ENCODE measurements at regions not wholly inside any gene's neighbourhood (a gene's known extent, or its start where the extent isn't known, plus 50 kb on each side); places are given as distances from the start of the nearest gene placed in this dataset.

GRCh38 chr20:36093025-36093803, 61.3 kb upstream of the EPB41L1 start:
- Histone ChIP-seq H2AK5ac (ENCODE audit: low read depth, low read length) (0 out of 2 replicates have a peak overlapping the region, but pooled peaks have one; percentile 82), H4K20me1 (replicated peaks in 1 of 2; ENCODE audit: control insufficient read depth in 1 of 2, insufficient read depth in 2 of 2, low read length in 2 of 2) (peaks cover 3 to 18% of the 10 kb centered on the region in 2 experiments), H3K9ac (replicated peaks in 1 of 4; ENCODE audit: extremely low read depth in 1 of 4, low read depth in 3 of 4, low read length in 3 of 4) (peak overlapping the region in 1 of 4 experiments; percentile 43; a peak in 1 of 7 replicates), H4K8ac (ENCODE audit: extremely low read depth, insufficient read depth, low read length) (peak overlapping the region; percentile 45), H2BK5ac (ENCODE audit: low read depth, low read length) (0 out of 2 replicates have a peak overlapping the region, but pooled peaks have one; percentile 66), H3K4me2 (ENCODE audit: insufficient read depth in 1 of 2, low read depth in 2 of 2, low read length in 2 of 2) (peak overlapping the region; percentile 90 to 99), H2BK20ac (ENCODE audit: low read length) (no peak overlapping the region), H3K79me1 (ENCODE audit: low read depth, low read length) (no peaks in the 10 kb centered on the region; the same call in 1 of the 2 replicates), H3K4me3 (ENCODE audit: extremely low read depth in 1 of 4, insufficient read depth in 2 of 4, low read depth in 3 of 4, low read length in 4 of 4) (peak overlapping the region; percentile 27 to 65 (median 50)), H3K79me2 (ENCODE audit: control insufficient read depth in 1 of 2, insufficient read depth in 2 of 2, low read length in 2 of 2) (no peaks in the 10 kb centered on the region), H3K4ac (replicated peaks; ENCODE audit: insufficient read length, low read depth, low read length) (no peak overlapping the region), H3K18ac (ENCODE audit: extremely low read depth, low read length) (peak overlapping the region; percentile 90), H3K23me2 (ENCODE audit: low read depth, low read length) (peaks cover 17% of the 10 kb centered on the region), H3K27ac (ENCODE audit: low read depth, low read length) (no peak overlapping the region), H3K9me3 (ENCODE audit: insufficient read depth in 2 of 2, low read depth in 1 of 2, low read length in 1 of 2) (no peaks in the 10 kb centered on the region), H4K91ac (replicated peaks; ENCODE audit: insufficient read length, low read length) (peak overlapping the region; percentile 54), H3K36me3 (ENCODE audit: control insufficient read depth in 2 of 4, insufficient read depth in 4 of 4, low read length in 3 of 4) (peaks cover 0 to 3% (median 0%) of the 10 kb centered on the region in 4 experiments; a peak in 1 of 8 replicates), H2BK12ac (ENCODE audit: low read depth, low read length) (peak overlapping the region; percentile 98; the same call in 1 of the 2 replicates), H4K5ac (ENCODE audit: insufficient read length, low read depth, low read length) (no peak overlapping the region), H3K27me3 (replicated peaks in 1 of 4; ENCODE audit: control insufficient read depth in 3 of 4, extremely low read depth in 1 of 4, insufficient read depth in 3 of 4, low read length in 3 of 4) (peaks cover 31 to 59% (median 54%) of the 10 kb centered on the region in 4 experiments), H2BK120ac (replicated peaks; ENCODE audit: low read depth, low read length) (no peak overlapping the region), H2AFZ (ENCODE audit: low read length) (no peak overlapping the region), H3K4me1 (replicated peaks in 1 of 4; ENCODE audit: control insufficient read depth in 3 of 4, insufficient read depth in 4 of 4, low read length in 3 of 4) (peaks cover 15 to 30% (median 17%) of the 10 kb centered on the region in 4 experiments), H3K23ac (ENCODE audit: insufficient read length) (peak overlapping the region; percentile 55), H3K56ac (replicated peaks; ENCODE audit: insufficient read length, low read depth, low read length) (no peak overlapping the region), H3K14ac (ENCODE audit: insufficient read length) (no peak overlapping the region), H2BK15ac (ENCODE audit: low read length) (peak overlapping the region; percentile 95; the same call in 1 of the 2 replicates)
- WGBS, 2 experiments (ENCODE audit: extremely low coverage in 1 of 2, insufficient coverage in 1 of 2, insufficient read length in 1 of 2, insufficient replicate concordance in 2 of 2, low coverage in 1 of 2, low lambda C conversion rate in 2 of 2, missing lambda C conversion rate in 1 of 2) = 3% methylated on average over 54 of the region's 78 CpGs; no CpG with 5 or more reads in 1 of the 2 experiments
- no peak for DNase-seq (ENCODE audit: low read depth in 1 of 2, low spot score in 2 of 2)
- ChIA-PET POLR2A (ENCODE audit: partially characterized antibody) (interaction anchor here (0.8 to 1.3 kb wide), 6 partner anchors 10 to 139 kb away, joined by 3 to 4 read pairs (median 3); partner anchors contain the start of gene SCAND1), CTCF (ENCODE audit: partially characterized antibody) (interaction anchor here (0.5 to 5.2 kb wide), 3 partner anchors 20 to 45 kb away, joined by 3 to 25 read pairs (median 3); no protein-coding TSS in a partner anchor)
- no peak for FAIRE-seq
- no peak for TF ChIP-seq CHD2 (IDR thresholded peaks at IDR 0.05; ENCODE audit: low read length)
- no peak for TF ChIP-seq PHF8 (conservative IDR thresholded peaks at IDR 0.05; ENCODE audit: low read depth, low read length)
- no peak for TF ChIP-seq ATF3 (IDR thresholded peaks at IDR 0.05; ENCODE audit: insufficient read depth, low read depth, low read length)
- TF ChIP-seq SAP30 (IDR thresholded peaks at IDR 0.05; ENCODE audit: insufficient read depth, insufficient replicate concordance, low read length) = no peak
- peak; percentile 85; the same call in 1 of the 2 replicates for TF ChIP-seq SUZ12 (IDR thresholded peaks at IDR 0.05; ENCODE audit: low read length)
- TF ChIP-seq RNF2 (IDR thresholded peaks at IDR 0.05; ENCODE audit: borderline replicate concordance, low read depth, low read length, missing control alignments, poor library complexity, severe bottlenecking) = peak; percentile 55
- no peak for TF ChIP-seq SRF (IDR thresholded peaks at IDR 0.05; ENCODE audit: low read depth, low read length)
- TF ChIP-seq NRF1 (IDR thresholded peaks at IDR 0.05; ENCODE audit: low read depth, low read length) = no peak
- no peak for TF ChIP-seq TEAD4 (IDR thresholded peaks at IDR 0.05; ENCODE audit: low read depth, low read length)
- peak; percentile 23 for TF ChIP-seq KDM4A (IDR thresholded peaks at IDR 0.05; ENCODE audit: low read depth, low read length, severe bottlenecking)
